ENCODE measurements at regions not wholly inside any gene's neighbourhood (a gene's known extent, or its start where the extent isn't known, plus 50 kb on each side); places are given as distances from the start of the nearest gene placed in this dataset.

DNA sequence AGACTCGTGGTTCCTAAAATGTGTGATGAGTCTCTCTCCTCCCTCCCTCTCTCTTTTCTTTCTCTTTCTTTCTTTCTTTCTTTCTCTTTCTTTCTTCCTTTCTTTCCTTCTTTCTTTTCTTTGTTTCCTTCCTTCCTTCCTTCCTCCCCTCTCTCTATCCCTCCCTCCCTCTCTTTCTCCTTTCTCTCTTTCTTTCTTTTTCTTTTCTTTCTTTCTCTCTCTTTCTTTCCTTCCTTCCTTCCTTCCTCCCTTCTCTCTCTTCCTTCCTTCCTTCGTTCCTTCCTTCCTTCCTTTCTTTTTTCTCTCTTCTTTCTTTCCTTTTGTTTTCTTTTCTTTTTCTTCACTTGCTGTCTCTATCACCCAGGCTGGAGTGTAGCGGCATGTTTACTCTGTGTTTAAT, 290.8 kb downstream of the NFKBIZ start:
- H3K36me3 ChIP-seq, result no peaks in the 10 kb centered on the region
- intact Hi-C loops (cut with DNase I; ENCODE audit: low total_unique reads), result no loop called here
- H3K4me1 ChIP-seq, result peaks cover 0 to 12% (median 0%) of the 10 kb centered on the region in 6 donors
- H3K9me3 ChIP-seq, result no peaks in the 10 kb centered on the region
- TF ChIP-seq POLR2A (IDR thresholded peaks at IDR 0.05) (no peak), POLR2AphosphoS5 (IDR thresholded peaks at IDR 0.05) (no peak)
- TF ChIP-seq, protein P1, sequence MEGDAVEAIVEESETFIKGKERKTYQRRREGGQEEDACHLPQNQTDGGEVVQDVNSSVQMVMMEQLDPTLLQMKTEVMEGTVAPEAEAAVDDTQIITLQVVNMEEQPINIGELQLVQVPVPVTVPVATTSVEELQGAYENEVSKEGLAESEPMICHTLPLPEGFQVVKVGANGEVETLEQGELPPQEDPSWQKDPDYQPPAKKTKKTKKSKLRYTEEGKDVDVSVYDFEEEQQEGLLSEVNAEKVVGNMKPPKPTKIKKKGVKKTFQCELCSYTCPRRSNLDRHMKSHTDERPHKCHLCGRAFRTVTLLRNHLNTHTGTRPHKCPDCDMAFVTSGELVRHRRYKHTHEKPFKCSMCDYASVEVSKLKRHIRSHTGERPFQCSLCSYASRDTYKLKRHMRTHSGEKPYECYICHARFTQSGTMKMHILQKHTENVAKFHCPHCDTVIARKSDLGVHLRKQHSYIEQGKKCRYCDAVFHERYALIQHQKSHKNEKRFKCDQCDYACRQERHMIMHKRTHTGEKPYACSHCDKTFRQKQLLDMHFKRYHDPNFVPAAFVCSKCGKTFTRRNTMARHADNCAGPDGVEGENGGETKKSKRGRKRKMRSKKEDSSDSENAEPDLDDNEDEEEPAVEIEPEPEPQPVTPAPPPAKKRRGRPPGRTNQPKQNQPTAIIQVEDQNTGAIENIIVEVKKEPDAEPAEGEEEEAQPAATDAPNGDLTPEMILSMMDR (IDR thresholded peaks at IDR 0.05 in 8 of 11, conservative IDR thresholded peaks at IDR 0.05 in 3 of 11), result no peak
- no peak overlapping the region for H3K4me3 ChIP-seq
- 83 to 95% (median 88%) methylated on average over 3 of the region's 3 CpGs for WGBS, 5 donors
- H3K27me3 ChIP-seq (replicated peaks in 1 of 7), result no peaks in the 10 kb centered on the region
- no peak for DNase-seq
- no peak overlapping the region for H3K27ac ChIP-seq

DNA sequence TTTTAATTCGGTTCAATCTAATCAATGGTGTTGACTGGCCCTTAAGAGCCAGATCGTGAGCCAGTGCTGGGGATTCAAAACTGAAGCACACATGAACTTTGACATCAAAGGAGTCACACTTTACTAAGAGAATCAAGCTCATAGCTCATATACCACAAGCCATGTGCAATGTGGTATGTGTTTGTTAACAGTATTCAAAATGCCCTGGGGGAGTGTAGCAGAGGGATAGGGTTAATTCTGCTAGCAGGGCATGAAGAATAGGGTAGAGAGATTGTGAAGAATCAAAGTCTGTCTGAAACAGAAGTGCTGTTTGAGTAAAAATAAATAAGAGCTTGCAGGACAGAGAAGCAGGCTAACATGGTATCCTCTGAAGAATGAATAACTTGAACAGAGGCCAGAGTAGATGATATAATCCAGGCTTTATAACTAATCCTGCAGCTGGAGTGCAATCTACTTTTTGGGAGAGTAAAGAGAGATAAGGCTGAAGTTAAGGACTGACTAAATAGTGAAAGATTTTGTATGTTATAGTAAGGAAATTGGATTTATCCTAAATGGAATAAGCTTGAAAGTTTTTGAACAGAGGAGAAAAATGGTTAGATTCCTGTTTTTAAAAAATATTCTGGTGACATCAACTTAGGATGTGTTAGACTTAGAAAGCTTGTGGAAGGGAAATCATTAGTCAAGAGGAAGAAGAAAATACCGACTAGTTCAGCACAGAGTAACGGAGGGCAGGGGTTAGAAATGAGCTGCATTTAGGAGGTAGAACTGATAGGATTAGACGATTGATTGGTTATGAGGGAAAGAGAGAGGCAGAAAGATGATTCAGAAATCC, 292.0 kb downstream of the NFKBIZ start:
- intact Hi-C loops (cut with DNase I; ENCODE audit: low total_unique reads), result no loop called here
- no peak overlapping the region for H3K27ac ChIP-seq
- 68 to 83% (median 74%) methylated on average over 5 of the region's 5 CpGs for WGBS, 5 donors

GRCh38 chr3:102141928-102142239, 292.6 kb downstream of the NFKBIZ start:
- WGBS, 5 donors, result 78 to 91% (median 85%) methylated on average over 1 of the region's 1 CpG
- Histone ChIP-seq H3K9me3 (no peaks in the 10 kb centered on the region), H3K36me3 (no peaks in the 10 kb centered on the region), H3K4me1 (no peaks in the 10 kb centered on the region), H3K27me3 (replicated peaks in 1 of 7) (no peaks in the 10 kb centered on the region), H3K27ac (no peak overlapping the region), H3K4me3 (no peak overlapping the region)
- TF ChIP-seq POLR2A (IDR thresholded peaks at IDR 0.05) (no peak), POLR2AphosphoS5 (IDR thresholded peaks at IDR 0.05) (no peak)
- TF ChIP-seq, protein P1 (IDR thresholded peaks at IDR 0.05 in 8 of 11, conservative IDR thresholded peaks at IDR 0.05 in 3 of 11), result no peak
- DNase-seq, result no peak
- intact Hi-C loops (cut with DNase I; ENCODE audit: low total_unique reads), result no loop called here

More for the DNA sequence above, 292.0 kb downstream of the NFKBIZ start:
- Histone ChIP-seq H3K36me3 (no peaks in the 10 kb centered on the region), H3K4me3 (no peak overlapping the region), H3K4me1 (no peaks in the 10 kb centered on the region), H3K9me3 (no peaks in the 10 kb centered on the region), H3K27me3 (replicated peaks in 1 of 7) (no peaks in the 10 kb centered on the region)
- DNase-seq, result no peak
- TF ChIP-seq POLR2AphosphoS5 (IDR thresholded peaks at IDR 0.05), result no peak
- TF ChIP-seq, protein P1 (IDR thresholded peaks at IDR 0.05 in 8 of 11, conservative IDR thresholded peaks at IDR 0.05 in 3 of 11), result no peak
- no peak for TF ChIP-seq POLR2A (IDR thresholded peaks at IDR 0.05)

DNA sequence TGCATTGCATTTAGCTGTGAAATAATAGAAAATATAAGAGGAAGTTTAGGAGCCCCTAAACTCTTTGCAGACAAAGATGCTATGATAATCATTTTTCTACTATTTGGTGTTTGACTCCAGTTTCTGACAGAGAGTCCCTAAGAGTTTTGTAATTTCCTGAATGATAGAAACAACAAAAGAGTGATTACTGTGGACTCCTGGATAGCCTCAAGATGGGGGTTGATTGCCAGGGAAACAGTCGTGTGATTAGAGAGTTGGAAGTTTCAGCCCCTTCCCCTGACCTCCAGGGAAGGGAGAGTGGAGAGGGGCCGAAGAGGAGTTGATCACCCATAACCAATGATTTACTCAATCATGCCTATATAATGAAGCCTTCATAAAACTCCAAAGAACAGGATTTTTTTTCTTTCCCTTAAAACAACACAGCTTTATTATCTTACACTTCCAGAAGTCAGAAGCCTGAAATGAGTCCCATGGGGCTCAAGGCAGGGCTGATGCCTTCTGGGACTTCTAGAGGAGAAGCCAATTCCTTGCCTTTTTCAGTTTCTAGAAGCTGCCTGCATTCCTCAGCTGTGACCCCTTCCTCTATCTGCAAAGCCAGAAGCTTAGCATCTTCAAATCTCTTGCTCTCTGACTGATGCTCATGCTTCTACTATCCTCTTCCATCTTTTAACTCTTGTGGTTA, 292.3 kb upstream of the ZPLD1 start:
- no peak for DNase-seq
- Histone ChIP-seq H3K27ac (no peak overlapping the region), H3K4me1 (no peaks in the 10 kb centered on the region), H3K36me3 (no peaks in the 10 kb centered on the region), H3K4me3 (no peak overlapping the region), H3K9me3 (no peaks in the 10 kb centered on the region), H3K27me3 (replicated peaks in 1 of 7) (no peaks in the 10 kb centered on the region)
- intact Hi-C loops (cut with DNase I; ENCODE audit: low total_unique reads), result no loop called here
- TF ChIP-seq, protein P1 (IDR thresholded peaks at IDR 0.05 in 8 of 11, conservative IDR thresholded peaks at IDR 0.05 in 3 of 11), result no peak
- TF ChIP-seq POLR2AphosphoS5 (IDR thresholded peaks at IDR 0.05), result no peak
- no peak for TF ChIP-seq POLR2A (IDR thresholded peaks at IDR 0.05)
- WGBS, 5 donors, result 66 to 89% (median 68%) methylated on average over 2 of the region's 2 CpGs

Measured in spleen (tissue), 11 donors.